22Rv1 (cell line): ENCODE measurements at regions not wholly inside any gene's neighbourhood (a gene's known extent, or its start where the extent isn't known, plus 50 kb on each side); places are given as distances from the start of the nearest gene placed in this dataset.

Experiments
- H3K27ac ChIP-seq: fragments of 450-650 bp; 2 replicates; pipeline ENCODE4 v1.5.1; 2017
- CTCF ChIP-seq: fragments of 450-650 bp; IDR thresholded peaks from 2 replicates; pipeline ENCODE4 v1.5.1; 2017; ENCODE audit warnings: mild to moderate bottlenecking
- ZFX ChIP-seq: fragments of 450-650 bp; IDR thresholded peaks from 2 replicates; pipeline ENCODE4 v1.6.1; 2017; ENCODE audit warnings: antibody characterized with exemption, borderline replicate concordance

GRCh38 chr5:98263084-98263483, 510.4 kb upstream of the RGMB start:
- H3K27ac ChIP-seq: no peak overlapping the region
- no peak for TF ChIP-seq CTCF
- TF ChIP-seq ZFX: no peak

DNA sequence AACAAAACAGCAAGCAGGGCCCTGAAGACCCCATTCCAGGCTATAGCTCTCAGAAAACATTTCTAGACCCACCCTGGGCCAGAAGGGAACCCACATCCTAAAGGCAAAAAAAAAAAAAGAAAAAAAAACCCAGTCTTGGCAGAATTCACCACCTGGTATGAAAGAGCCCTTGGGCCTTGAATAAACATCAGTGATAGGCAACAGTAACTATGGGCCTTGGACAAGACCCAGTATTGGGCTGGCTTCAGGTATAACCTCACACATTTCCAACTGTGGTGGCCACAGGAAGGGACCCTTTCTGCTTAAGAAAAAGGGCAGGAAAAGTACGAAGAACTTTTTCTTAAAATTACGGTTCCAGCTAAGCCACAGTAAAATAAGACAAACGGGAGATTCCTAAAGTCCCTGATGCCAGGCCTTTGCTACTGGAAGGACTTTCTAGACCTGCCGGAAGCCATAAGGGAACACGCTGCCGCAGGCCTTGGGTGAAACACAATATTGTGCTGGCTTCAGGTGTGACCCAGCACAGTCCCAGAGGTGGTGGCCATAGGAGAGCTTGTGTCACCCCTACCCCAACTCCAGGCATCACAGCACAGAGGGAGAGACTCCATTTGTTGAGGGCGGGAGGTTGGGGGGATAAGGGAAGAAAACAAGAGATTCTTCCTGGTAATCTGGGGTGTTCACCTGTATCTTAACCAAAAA, 505.2 kb upstream of the RGMB start:
- TF ChIP-seq CTCF (no peak), ZFX (no peak)
- no peak overlapping the region for H3K27ac ChIP-seq

DNA sequence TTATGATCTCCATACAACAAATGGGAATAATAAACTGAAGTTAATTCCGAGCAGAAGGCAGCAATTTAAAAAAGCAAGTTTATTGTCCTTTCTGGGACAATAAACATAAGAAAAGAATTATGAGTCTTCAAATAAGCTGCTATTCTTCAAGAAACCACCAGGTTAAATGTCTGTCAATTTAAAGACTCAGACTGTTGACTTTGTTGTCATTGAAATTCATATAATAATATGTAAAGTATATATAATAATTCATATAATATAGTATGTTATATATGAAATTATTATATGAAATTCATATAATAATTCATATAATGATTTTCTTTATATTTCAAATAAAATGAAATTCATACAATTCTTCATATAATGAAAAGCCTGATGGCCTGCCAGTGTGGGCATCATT, 497.5 kb upstream of the RGMB start:
- TF ChIP-seq CTCF (no peak), ZFX (no peak)
- H3K27ac ChIP-seq: no peak overlapping the region

- H3K27ac ChIP-seq: no peak overlapping the region
- TF ChIP-seq ZFX: no peak
- no peak for TF ChIP-seq CTCF
Observed at GRCh38 chr5:98282521-98282920, 490.9 kb upstream of the RGMB start.

- TF ChIP-seq ZFX: no peak
- no peak for TF ChIP-seq CTCF
- no peak overlapping the region for H3K27ac ChIP-seq
Observed at GRCh38 chr5:98292496-98292895, 481.0 kb upstream of the RGMB start.

GRCh38 chr5:98296426-98296825, 477.0 kb upstream of the RGMB start:
- no peak overlapping the region for H3K27ac ChIP-seq
- TF ChIP-seq CTCF: no peak
- TF ChIP-seq ZFX: no peak

DNA sequence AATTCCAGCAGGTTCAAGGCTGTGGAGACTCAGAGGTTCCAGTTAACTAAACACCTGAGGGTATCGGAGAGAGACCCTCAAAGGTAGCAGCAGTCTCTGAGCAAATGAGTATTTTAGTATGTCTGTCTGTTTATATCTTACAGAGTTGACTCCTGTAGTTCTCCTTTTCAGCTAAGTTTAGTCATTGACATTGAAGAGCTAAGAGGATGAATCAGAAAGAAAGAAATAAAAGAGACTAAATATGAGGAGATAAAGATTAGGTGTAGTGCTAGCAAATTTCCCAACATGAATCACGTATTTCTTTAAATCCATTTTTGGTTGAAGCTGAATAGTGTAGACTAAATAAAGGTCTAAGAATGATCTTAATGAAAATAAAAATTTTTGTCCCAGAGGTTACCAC, 474.0 kb upstream of the RGMB start:
- no peak overlapping the region for H3K27ac ChIP-seq
- TF ChIP-seq CTCF (no peak), ZFX (no peak)
